PC-3 (cell line): ENCODE measurements at regions not wholly inside any gene's neighbourhood (a gene's known extent, or its start where the extent isn't known, plus 50 kb on each side); places are given as distances from the start of the nearest gene placed in this dataset.

ENCODE experiments used
- ATAC-seq: fragments of 200-7000 bp; cut with Tn5 transposase; 2 replicates; pipeline ENCODE4 v1.9.1; 2020; ENCODE audit warnings: mild to moderate bottlenecking, moderate library complexity
- BruUV-seq: library from RNA; stranded (reverse); fragments of 400-500 nt; replicated peaks from 2 replicates; lab custom pipeline; 2021; lab: Mats Ljungman, UMichigan
- CTCF ChIA-PET: fragments of 300-600 bp; sonication (Branson Sonifier 250); formaldehyde crosslinking; loops from one replicate; lab custom pipeline; 2022; ENCODE audit warnings: antibody characterized with exemption; lab: Charles Lee
- POLR2A ChIA-PET: fragments of 300-600 bp; sonication (Branson Sonifier 250); formaldehyde crosslinking; loops from one replicate; lab custom pipeline; 2022; ENCODE audit warnings: antibody characterized with exemption; ENCODE audit not compliant: unreplicated experiment; lab: Charles Lee
- DNase-seq: peaks from one replicate; pipeline ENCODE4 v3.0.0-alpha.2; 2015
- H2AFZ ChIP-seq: fragments of 300-600 bp; sonication (generic); 2 replicates; pipeline ENCODE4 v1.6.0; 2016; ENCODE audit warnings: antibody characterized with exemption, low read length
- H3F3A ChIP-seq: fragments of 300-600 bp; sonication (generic); one replicate; pipeline ENCODE4 v1.6.0; 2017; ENCODE audit warnings: antibody characterized with exemption, low read length, control low read depth, mild to moderate bottlenecking; ENCODE audit not compliant: unreplicated experiment
- H3K27ac ChIP-seq: fragments of 300-600 bp; sonication (generic); 2 replicates; pipeline ENCODE4 v1.5.1; 2016; ENCODE audit warnings: mild to moderate bottlenecking, low read length
- H3K27me3 ChIP-seq: fragments of 300-600 bp; sonication (generic); 2 replicates; pipeline ENCODE4 v1.6.1; 2016; ENCODE audit warnings: low read length, mixed read lengths
- H3K36me3 ChIP-seq: fragments of 300-600 bp; sonication (generic); 2 replicates; pipeline ENCODE4 v1.6.1; 2016; ENCODE audit warnings: low read depth, mixed run types, low read length, mixed read lengths
- H3K4me1 ChIP-seq: fragments of 300-600 bp; sonication (generic); 2 replicates; pipeline ENCODE4 v1.5.1; 2016; ENCODE audit warnings: low read length; ENCODE audit not compliant: insufficient read depth
- H3K4me2 ChIP-seq: fragments of 300-600 bp; sonication (generic); 2 replicates; pipeline ENCODE4 v1.6.0; 2016; ENCODE audit warnings: low read length
- H3K4me3 ChIP-seq: fragments of 300-600 bp; sonication (generic); 2 replicates; pipeline ENCODE4 v1.5.1; 2016; ENCODE audit warnings: mild to moderate bottlenecking, low read length, mixed read lengths
- H3K79me2 ChIP-seq: fragments of 300-600 bp; sonication (generic); 2 replicates; pipeline ENCODE4 v1.6.1; 2017; ENCODE audit warnings: low read length, mixed read lengths
- H3K9ac ChIP-seq: fragments of 300-600 bp; sonication (generic); 2 replicates; pipeline ENCODE4 v1.6.0; 2016; ENCODE audit warnings: mild to moderate bottlenecking, low read length
- H3K9me2 ChIP-seq: fragments of 300-600 bp; sonication (generic); replicated peaks from 2 replicates; pipeline ENCODE4 v1.6.1; 2016; ENCODE audit warnings: mixed run types, low read length, mixed read lengths
- H3K9me3 ChIP-seq: fragments of 300-600 bp; sonication (generic); 2 replicates; pipeline ENCODE4 v1.6.1; 2016; ENCODE audit warnings: low read length, mixed read lengths
- H4K20me1 ChIP-seq: fragments of 300-600 bp; sonication (generic); 2 replicates; pipeline ENCODE4 v1.6.1; 2016; ENCODE audit warnings: low read length, mixed read lengths
- EZH2 ChIP-seq: fragments of 300-600 bp; sonication (generic); IDR thresholded peaks from one replicate; pipeline ENCODE4 v1.6.1; 2017; ENCODE audit warnings: antibody characterized with exemption, mild to moderate bottlenecking, low read length; ENCODE audit not compliant: unreplicated experiment
- EZH2phosphoT487 ChIP-seq: fragments of 300-600 bp; sonication (generic); IDR thresholded peaks from 2 replicates; pipeline ENCODE4 v1.6.1; 2018; ENCODE audit warnings: mild to moderate bottlenecking, antibody characterized with exemption, low read length, borderline replicate concordance
- intact Hi-C: fragments of 100-400 bp; cut with micrococcal nuclease; formaldehyde crosslinking; loops from 2 replicates; pipeline ENCODE4 v1.9.0; 2023
- TF ChIP-seq, protein P1 (sequence below): fragments of 300-600 bp; sonication (generic); conservative IDR thresholded peaks from 2 replicates; pipeline ENCODE4 v1.5.1; 2017; ENCODE audit warnings: antibody characterized with exemption, low read depth, mild to moderate bottlenecking, low read length

DNA sequence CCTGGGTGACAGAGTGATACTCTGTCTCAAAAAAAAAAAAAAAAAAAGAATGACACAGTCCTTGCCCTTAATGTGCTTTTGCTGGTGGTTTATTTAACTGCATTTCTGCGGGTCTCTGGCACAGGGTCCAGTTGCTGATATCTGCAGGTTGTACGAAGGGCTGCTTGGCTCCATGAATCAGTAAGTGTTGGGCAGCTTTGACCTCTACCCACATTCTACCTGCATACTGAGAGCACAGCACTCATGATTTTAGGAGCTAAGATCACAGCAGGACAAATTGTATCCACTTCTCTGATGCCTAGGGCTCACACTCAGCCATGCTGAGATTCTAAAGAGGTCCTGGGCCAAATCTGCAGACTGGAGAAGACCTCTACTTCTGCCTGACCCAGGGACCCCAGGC, 119.4 kb upstream of the MYCN start:
- H3K9ac ChIP-seq: no peak overlapping the region
- H2AFZ ChIP-seq: no peak overlapping the region
- no peak overlapping the region for H3K27ac ChIP-seq
- peaks cover 42% of the 10 kb centered on the region for H3K27me3 ChIP-seq
- no peaks in the 10 kb centered on the region for H3K9me2 ChIP-seq
- ChIA-PET POLR2A (no interaction called here), CTCF (no interaction called here)
- DNase-seq (no peak), ATAC-seq (no peak)
- H4K20me1 ChIP-seq: no peaks in the 10 kb centered on the region
- H3K79me2 ChIP-seq: no peaks in the 10 kb centered on the region
- no peak overlapping the region for H3K4me2 ChIP-seq
- no peaks in the 10 kb centered on the region for H3K4me1 ChIP-seq
- no TSS peak for BruUV-seq
- no peak overlapping the region for H3K4me3 ChIP-seq
- intact Hi-C loops: no loop called here
- H3K36me3 ChIP-seq: no peaks in the 10 kb centered on the region
- no peaks in the 10 kb centered on the region for H3K9me3 ChIP-seq
- TF ChIP-seq EZH2phosphoT487 (no peak), EZH2 (no peak)
- TF ChIP-seq, protein P1, sequence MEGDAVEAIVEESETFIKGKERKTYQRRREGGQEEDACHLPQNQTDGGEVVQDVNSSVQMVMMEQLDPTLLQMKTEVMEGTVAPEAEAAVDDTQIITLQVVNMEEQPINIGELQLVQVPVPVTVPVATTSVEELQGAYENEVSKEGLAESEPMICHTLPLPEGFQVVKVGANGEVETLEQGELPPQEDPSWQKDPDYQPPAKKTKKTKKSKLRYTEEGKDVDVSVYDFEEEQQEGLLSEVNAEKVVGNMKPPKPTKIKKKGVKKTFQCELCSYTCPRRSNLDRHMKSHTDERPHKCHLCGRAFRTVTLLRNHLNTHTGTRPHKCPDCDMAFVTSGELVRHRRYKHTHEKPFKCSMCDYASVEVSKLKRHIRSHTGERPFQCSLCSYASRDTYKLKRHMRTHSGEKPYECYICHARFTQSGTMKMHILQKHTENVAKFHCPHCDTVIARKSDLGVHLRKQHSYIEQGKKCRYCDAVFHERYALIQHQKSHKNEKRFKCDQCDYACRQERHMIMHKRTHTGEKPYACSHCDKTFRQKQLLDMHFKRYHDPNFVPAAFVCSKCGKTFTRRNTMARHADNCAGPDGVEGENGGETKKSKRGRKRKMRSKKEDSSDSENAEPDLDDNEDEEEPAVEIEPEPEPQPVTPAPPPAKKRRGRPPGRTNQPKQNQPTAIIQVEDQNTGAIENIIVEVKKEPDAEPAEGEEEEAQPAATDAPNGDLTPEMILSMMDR: no peak
- no peaks in the 10 kb centered on the region for H3F3A ChIP-seq

DNA sequence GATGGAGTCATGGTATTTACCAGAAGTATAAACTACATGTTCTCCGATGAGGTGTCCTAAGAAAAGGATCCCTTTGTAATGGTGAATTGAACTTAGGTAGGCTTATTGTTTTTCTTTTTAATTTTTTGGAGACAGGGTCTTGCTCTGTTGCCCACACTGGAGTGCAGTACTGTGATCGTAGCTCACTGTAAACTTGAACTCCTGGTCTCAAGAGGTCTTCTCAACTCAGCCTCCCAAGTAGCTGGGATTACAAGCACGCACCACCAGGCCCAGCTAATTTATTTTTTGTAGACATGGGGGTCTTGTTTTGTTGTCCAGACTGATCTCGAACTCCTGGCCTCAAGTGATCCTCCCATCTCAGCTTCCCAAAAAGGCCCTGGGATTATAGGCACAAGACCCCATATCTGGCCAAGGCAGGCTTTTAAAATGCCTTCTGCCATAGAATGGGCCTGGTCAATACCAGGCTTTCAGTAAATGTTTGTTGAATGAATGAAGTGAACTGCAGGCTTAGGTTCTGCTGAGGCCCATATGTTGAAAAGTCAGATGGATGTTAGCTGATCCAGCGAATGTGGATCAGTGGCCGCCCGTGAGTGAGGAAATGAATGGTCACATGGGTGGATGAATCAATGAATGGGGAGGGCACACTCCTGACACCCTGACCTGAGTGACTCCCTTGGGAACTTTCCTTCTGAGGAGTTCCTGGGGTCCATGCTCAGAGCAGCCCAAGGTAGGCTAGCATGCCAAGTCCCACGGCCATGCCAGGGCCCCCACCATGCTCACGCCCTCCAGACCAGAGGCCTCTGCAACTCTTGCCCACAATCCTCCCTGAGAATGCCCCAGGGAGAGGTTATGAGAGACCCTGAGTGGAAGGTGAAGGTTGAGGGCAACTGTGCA, 118.0 kb upstream of the MYCN start:
- no TSS peak for BruUV-seq
- no peak overlapping the region for H3K9ac ChIP-seq
- no peaks in the 10 kb centered on the region for H3K79me2 ChIP-seq
- H3K4me2 ChIP-seq: no peak overlapping the region
- no peak overlapping the region for H3K4me3 ChIP-seq
- ChIA-PET CTCF (no interaction called here), POLR2A (no interaction called here)
- no peaks in the 10 kb centered on the region for H3F3A ChIP-seq
- no peak overlapping the region for H3K27ac ChIP-seq
- no peak for TF ChIP-seq EZH2phosphoT487
- TF ChIP-seq, protein P1: no peak
- no peak for TF ChIP-seq EZH2
- DNase-seq (no peak), ATAC-seq (no peak)
- H3K27me3 ChIP-seq: peaks cover 28% of the 10 kb centered on the region
- H3K4me1 ChIP-seq: no peaks in the 10 kb centered on the region
- no peaks in the 10 kb centered on the region for H3K36me3 ChIP-seq
- no peaks in the 10 kb centered on the region for H3K9me3 ChIP-seq
- H4K20me1 ChIP-seq: no peaks in the 10 kb centered on the region
- no peaks in the 10 kb centered on the region for H3K9me2 ChIP-seq
- no peak overlapping the region for H2AFZ ChIP-seq
- intact Hi-C loops: no loop called here
